Activated naive CD8-positive, alpha-beta T cell treated with anti-CD3 and anti-CD28 coated beads, Interleukin-2, amount 10 ng/mL, durations not matched to agents 7 days and 5 days (primary cell): ENCODE measurements at regions not wholly inside any gene's neighbourhood (a gene's known extent, or its start where the extent isn't known, plus 50 kb on each side); places are given as distances from the start of the nearest gene placed in this dataset.

ENCODE experiments used
- ATAC-seq: fragments of 150-1000 bp; cut with Tn5 transposase; one replicate; pipeline ENCODE4 v1.10.0; 2021; ENCODE audit warnings: low read depth, moderate library complexity
- POLR2A ChIA-PET: fragments of 350-600 bp; sonication (Branson Sonifier 250); formaldehyde crosslinking; loops from one replicate; lab custom pipeline; 2021; ENCODE audit warnings: antibody characterized with exemption; lab: Charles Lee
- DNase-seq: peaks from one replicate; pipeline ENCODE4 v3.0.0; 2021
- H3K27ac Mint-ChIP-seq: one replicate; pipeline ENCODE4 v1.8.0; 2022; ENCODE audit warnings: mild to moderate bottlenecking, mixed read lengths
- H3K27me3 Mint-ChIP-seq: one replicate; pipeline ENCODE4 v1.8.0; 2022; ENCODE audit warnings: mild to moderate bottlenecking, moderate library complexity, mixed read lengths
- H3K36me3 Mint-ChIP-seq: one replicate; pipeline ENCODE4 v1.8.0; 2021; ENCODE audit warnings: mild to moderate bottlenecking, mixed read lengths
- H3K4me1 Mint-ChIP-seq: one replicate; pipeline ENCODE4 v1.8.0; 2021; ENCODE audit warnings: mixed read lengths
- H3K4me3 Mint-ChIP-seq: one replicate; pipeline ENCODE4 v1.8.0; 2022; ENCODE audit warnings: mild to moderate bottlenecking, moderate library complexity, mixed read lengths
- H3K9me3 Mint-ChIP-seq: one replicate; pipeline ENCODE4 v1.8.0; 2021; ENCODE audit warnings: mixed read lengths

DNA sequence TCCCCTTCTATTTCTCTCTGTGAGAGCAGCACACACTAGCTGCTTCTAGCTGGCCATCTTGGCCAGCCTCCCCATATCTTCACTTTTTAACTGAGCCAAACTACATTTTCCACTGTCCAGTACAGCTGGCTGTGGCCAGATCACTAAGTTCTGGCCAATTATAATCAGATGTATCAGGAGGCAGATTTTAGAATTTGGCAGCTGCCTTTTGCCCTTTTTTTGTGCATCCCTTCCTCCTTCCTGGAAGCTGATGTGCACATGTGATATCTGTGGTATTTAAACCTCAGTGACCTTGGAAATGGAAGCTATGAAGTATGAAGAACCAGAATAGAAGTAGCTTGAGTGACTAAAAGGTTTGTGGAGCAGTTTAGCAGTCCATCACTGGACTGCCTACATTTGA lies 49.8 kb upstream of the ANO6 start:
- no peak overlapping the region for H3K4me3 Mint-ChIP-seq
- ATAC-seq (no peak), DNase-seq (no peak)
- peaks cover 2% of the 10 kb centered on the region for H3K36me3 Mint-ChIP-seq
- no peaks in the 10 kb centered on the region for H3K4me1 Mint-ChIP-seq
- POLR2A ChIA-PET, result no interaction called here
- peaks cover 10% of the 10 kb centered on the region for H3K9me3 Mint-ChIP-seq
- no peak overlapping the region for H3K27ac Mint-ChIP-seq
- H3K27me3 Mint-ChIP-seq, result peaks cover 13% of the 10 kb centered on the region
